Stomach (tissue), 8 donors: ENCODE measurements at regions not wholly inside any gene's neighbourhood (a gene's known extent, or its start where the extent isn't known, plus 50 kb on each side); places are given as distances from the start of the nearest gene placed in this dataset.

Experiments used
- DNase-seq, 2 donors: peaks; one replicate each; pipeline versions ENCODE4 v3.0.0 to v3.0.0-alpha.2; 2013 to 2019
- H3K27ac ChIP-seq, 5 donors: fragments of 200-600 bp in 4 of 5; sonication (generic) in 4 of 5; one replicate each; pipeline ENCODE4 v1.5.1; 2013 to 2019; ENCODE audit warnings: mild to moderate bottlenecking in 1 of 5, moderate library complexity in 1 of 5
- H3K27me3 ChIP-seq, 3 donors: fragments of 200-600 bp; sonication (generic); one replicate each; pipeline ENCODE4 v1.5.1; 2017 to 2019; ENCODE audit warnings: mixed run types in 1 of 3
- H3K36me3 ChIP-seq, 4 donors: fragments of 200-600 bp; sonication (generic); 1 replicate in 3 of 4; 2 replicates in 1 of 4; pipeline ENCODE4 v1.5.1; 2016 to 2019
- H3K4me1 ChIP-seq, 4 donors: fragments of 200-600 bp; sonication (generic); one replicate each; pipeline ENCODE4 v1.5.1; 2016 to 2019
- H3K4me3 ChIP-seq, 4 donors: fragments of 200-600 bp; sonication (generic) in 3 of 4; one replicate each; pipeline ENCODE4 v1.5.1; 2016 to 2019; ENCODE audit warnings: mild to moderate bottlenecking in 1 of 4
- H3K9me3 ChIP-seq, 4 donors: fragments of 200-600 bp; sonication (generic); one replicate each; pipeline ENCODE4 v1.5.1; 2016 to 2019
- EP300 ChIP-seq: sonication (generic); formaldehyde crosslinking; IDR thresholded peaks from one replicate; pipeline ENCODE4 v1.6.1; 2017; ENCODE audit warnings: antibody characterized with exemption
- POLR2A ChIP-seq, 4 donors: fragments of 450-650 bp; IDR thresholded peaks; one replicate each; pipeline ENCODE4 v1.6.1; 2016; ENCODE audit warnings: antibody characterized with exemption in 4 of 4, control low read depth in 2 of 4, mild to moderate bottlenecking in 1 of 4, moderate library complexity in 1 of 4
- POLR2AphosphoS5 ChIP-seq, 3 donors: sonication (generic); formaldehyde crosslinking; IDR thresholded peaks; one replicate each; pipeline ENCODE4 v1.6.1; 2016; ENCODE audit warnings: antibody characterized with exemption in 3 of 3
- WGBS, 5 donors: extraction: QIAGEN DNeasy Blood & Tissue Kit in 3 of 5; methylation state at CpG; one replicate each; pipeline versions ENCODE4 v1.1.5 to v1.1.7; 2013 to 2018; 5-methylcytosine and 5-hydroxymethylcytosine counted together
- intact Hi-C: fragments of 100-400 bp; cut with DNase I; formaldehyde crosslinking; loops from one replicate; pipeline ENCODE4 v1.15.1; 2023; ENCODE audit warnings: low total_unique reads
- TF ChIP-seq, protein P1 (sequence below), 7 experiments: fragments of 450-650 bp in 4 of 7; fragments of 200-600 bp in 3 of 7; sonication (generic) in 3 of 7; IDR thresholded peaks; one replicate each; pipeline ENCODE4 v1.5.1; 2016 to 2019; ENCODE audit warnings: antibody characterized with exemption in 7 of 7, control low read depth in 2 of 7, mild to moderate bottlenecking in 1 of 7
- donor health status: healthy with polysubstance abuse.
- donor health status: Bipolar disorder and iron deficiency.
- donor health status: healthy.

DNA sequence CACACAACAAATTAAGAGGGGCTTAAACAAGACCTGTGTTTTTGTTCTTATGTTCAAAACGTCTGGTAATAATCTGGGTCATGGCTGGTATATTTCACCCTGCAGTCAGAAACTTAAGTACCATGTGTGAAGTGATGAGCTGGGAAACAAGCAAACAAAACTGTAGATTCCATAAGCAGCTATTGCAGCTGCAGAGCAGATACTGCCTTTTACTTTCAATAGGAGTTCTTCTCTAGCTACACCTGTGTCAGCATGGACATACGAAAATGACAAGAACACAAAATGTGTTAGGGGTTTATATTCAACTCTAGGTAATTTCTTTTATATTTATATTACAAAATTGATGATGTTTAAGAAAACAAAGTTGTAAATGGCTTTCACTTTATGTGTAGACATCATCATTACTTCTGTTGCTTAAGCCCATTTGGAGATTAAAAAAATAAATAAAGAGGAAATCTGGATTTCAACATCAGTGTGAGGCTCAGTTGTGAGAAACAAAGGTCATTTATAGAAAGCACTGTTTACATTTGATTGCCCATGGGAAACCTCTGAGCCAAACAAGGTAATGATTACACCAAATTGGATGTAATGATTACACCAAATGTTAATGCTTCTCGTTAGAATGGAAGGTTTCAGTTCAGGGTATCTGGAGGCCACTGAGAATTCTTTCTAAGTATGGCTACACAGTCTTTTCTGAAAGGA is 451.0 kb upstream of the SLC10A2 start:
- H3K36me3 ChIP-seq = no peaks in the 10 kb centered on the region
- DNase-seq = peak in 1 of 2 donors; percentile 39
- no peak overlapping the region for H3K27ac ChIP-seq
- no peaks in the 10 kb centered on the region for H3K9me3 ChIP-seq
- intact Hi-C loops = no loop called here
- H3K4me3 ChIP-seq = no peak overlapping the region
- no peak for TF ChIP-seq POLR2A (IDR thresholded peaks at IDR 0.05)
- TF ChIP-seq, protein P1, sequence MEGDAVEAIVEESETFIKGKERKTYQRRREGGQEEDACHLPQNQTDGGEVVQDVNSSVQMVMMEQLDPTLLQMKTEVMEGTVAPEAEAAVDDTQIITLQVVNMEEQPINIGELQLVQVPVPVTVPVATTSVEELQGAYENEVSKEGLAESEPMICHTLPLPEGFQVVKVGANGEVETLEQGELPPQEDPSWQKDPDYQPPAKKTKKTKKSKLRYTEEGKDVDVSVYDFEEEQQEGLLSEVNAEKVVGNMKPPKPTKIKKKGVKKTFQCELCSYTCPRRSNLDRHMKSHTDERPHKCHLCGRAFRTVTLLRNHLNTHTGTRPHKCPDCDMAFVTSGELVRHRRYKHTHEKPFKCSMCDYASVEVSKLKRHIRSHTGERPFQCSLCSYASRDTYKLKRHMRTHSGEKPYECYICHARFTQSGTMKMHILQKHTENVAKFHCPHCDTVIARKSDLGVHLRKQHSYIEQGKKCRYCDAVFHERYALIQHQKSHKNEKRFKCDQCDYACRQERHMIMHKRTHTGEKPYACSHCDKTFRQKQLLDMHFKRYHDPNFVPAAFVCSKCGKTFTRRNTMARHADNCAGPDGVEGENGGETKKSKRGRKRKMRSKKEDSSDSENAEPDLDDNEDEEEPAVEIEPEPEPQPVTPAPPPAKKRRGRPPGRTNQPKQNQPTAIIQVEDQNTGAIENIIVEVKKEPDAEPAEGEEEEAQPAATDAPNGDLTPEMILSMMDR (IDR thresholded peaks at IDR 0.05) = no peak
- TF ChIP-seq EP300 = no peak
- TF ChIP-seq POLR2AphosphoS5 (IDR thresholded peaks at IDR 0.05) = no peak
- H3K27me3 ChIP-seq = no peaks in the 10 kb centered on the region
- 31 to 46% (median 35%) methylated on average over 3 of the region's 3 CpGs for WGBS, 5 donors
- no peaks in the 10 kb centered on the region for H3K4me1 ChIP-seq

DNA sequence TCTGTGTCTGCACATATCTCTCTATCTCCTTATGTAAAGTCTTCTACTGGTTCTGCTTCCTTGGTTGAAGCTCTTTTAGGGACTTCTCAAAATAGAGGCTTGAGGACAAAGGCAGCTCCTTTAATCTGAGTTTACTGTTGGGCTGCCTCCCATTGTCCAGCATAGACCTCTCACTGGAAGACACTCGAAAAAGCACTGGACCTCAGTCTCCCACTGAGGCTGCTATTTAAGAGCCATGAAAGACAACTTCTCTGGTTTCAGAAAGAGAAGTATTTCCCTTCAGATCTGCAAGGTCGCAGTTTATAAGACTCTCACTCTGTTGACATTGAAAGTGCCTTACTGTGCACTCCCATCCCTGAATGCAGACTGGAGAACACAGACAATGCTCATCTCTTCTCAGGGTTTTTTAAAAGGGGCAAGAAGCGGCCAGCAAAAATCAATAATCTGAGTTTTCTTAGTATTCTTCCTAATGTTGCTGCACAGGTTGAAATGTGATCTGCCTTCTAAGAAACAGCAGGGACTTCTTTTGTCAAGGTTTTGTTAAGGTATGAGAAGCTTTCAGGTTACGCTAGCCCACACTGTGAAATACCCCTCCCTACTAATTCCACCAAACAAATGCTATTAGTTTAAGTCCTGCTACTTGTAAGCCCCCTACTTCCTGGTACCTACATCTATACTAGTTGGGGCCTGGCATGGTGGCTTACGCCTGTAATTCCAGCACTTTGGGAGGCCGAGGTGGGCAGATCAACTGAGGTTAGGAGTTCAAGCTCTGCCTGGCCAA is 450.0 kb upstream of the SLC10A2 start:
- WGBS, 5 donors = 56 to 74% (median 65%) methylated on average over 6 of the region's 6 CpGs
- Histone ChIP-seq H3K36me3 (no peaks in the 10 kb centered on the region), H3K27me3 (no peaks in the 10 kb centered on the region), H3K4me3 (no peak overlapping the region), H3K27ac (no peak overlapping the region), H3K4me1 (no peaks in the 10 kb centered on the region), H3K9me3 (no peaks in the 10 kb centered on the region)
- intact Hi-C loops = no loop called here
- TF ChIP-seq POLR2AphosphoS5 (IDR thresholded peaks at IDR 0.05) = no peak
- DNase-seq = no peak

DNA sequence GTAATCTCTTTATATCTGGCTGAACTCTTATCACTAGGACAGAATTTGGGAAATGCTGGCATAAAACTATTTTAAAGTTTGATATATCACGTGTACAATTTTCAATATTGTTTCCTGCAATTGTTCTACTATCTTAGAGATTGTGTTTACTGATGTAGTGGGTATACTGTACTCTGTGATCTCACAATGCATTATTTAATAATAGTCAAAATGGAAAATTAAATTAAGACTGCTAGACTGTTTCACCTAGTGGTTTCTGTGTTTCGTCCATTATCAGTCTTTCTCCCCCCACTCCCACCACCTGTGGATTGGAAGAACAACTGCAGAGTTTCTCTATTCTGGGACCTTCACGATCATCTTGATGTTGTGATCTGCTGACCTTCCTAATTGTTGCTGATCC is 449.2 kb upstream of the SLC10A2 start:
- H3K27ac ChIP-seq = no peak overlapping the region
- H3K4me1 ChIP-seq = no peaks in the 10 kb centered on the region
- no peak for DNase-seq
- intact Hi-C loops = no loop called here
- 57 to 67% (median 63%) methylated on average over 3 of the region's 3 CpGs for WGBS, 5 donors
- no peak overlapping the region for H3K4me3 ChIP-seq
- no peaks in the 10 kb centered on the region for H3K9me3 ChIP-seq
- H3K36me3 ChIP-seq = no peaks in the 10 kb centered on the region
- no peaks in the 10 kb centered on the region for H3K27me3 ChIP-seq
- TF ChIP-seq EP300 (no peak), POLR2A (IDR thresholded peaks at IDR 0.05) (no peak), POLR2AphosphoS5 (IDR thresholded peaks at IDR 0.05) (no peak)
- TF ChIP-seq, protein P1 (IDR thresholded peaks at IDR 0.05) = no peak

DNA sequence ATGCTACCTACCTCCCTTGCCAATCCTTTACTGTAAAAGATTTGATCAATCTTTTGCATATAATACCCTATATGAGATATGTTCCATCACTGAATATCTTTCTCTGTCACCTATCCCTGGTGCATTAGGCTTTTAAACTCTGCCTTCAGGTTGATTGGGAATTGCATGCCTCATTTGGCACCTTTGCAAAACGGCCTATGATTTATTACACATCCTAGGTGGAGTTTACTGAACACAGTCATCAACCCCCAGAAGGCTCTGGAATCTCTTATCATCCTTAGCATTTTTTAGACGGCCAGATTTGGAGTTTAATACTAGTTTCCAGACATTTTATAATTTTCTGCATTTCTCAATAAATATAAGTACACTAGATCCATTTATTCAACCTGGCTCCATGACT is 448.4 kb upstream of the SLC10A2 start:
- 18 to 40% (median 27%) methylated on average over 2 of the region's 2 CpGs for WGBS, 5 donors
- Histone ChIP-seq H3K27ac (no peak overlapping the region), H3K36me3 (no peaks in the 10 kb centered on the region), H3K4me1 (no peaks in the 10 kb centered on the region), H3K27me3 (no peaks in the 10 kb centered on the region), H3K9me3 (no peaks in the 10 kb centered on the region), H3K4me3 (no peak overlapping the region)
- intact Hi-C loops = no loop called here
- TF ChIP-seq, protein P1 (IDR thresholded peaks at IDR 0.05) = no peak
- no peak for TF ChIP-seq POLR2AphosphoS5 (IDR thresholded peaks at IDR 0.05)
- no peak for TF ChIP-seq POLR2A (IDR thresholded peaks at IDR 0.05)
- no peak for TF ChIP-seq EP300
- peak in 1 of 2 donors; percentile 5 for DNase-seq

DNA sequence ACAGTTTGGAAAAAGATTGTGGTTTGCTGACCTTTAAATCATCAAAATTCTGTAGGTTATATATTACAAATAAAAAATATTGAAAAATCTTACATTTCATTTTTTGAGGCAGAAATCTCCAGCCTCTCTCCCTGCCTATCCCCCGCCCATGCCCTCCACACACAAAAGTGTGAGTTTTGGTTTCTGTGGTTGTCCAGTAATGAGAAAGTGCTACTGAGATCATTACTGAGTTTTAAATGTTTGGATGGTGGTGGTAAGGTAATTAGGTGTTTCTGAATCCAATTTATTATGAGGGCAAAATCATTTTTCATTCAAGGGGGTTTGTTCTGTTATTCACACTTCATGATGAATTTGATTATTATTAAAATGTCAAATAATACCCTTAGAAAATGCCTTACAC is 448.0 kb upstream of the SLC10A2 start:
- H3K4me3 ChIP-seq = no peak overlapping the region
- intact Hi-C loops = no loop called here

More for the DNA sequence above, 448.0 kb upstream of the SLC10A2 start:
- DNase-seq = no peak
- H3K9me3 ChIP-seq = no peaks in the 10 kb centered on the region
- no peaks in the 10 kb centered on the region for H3K27me3 ChIP-seq
- H3K4me1 ChIP-seq = no peaks in the 10 kb centered on the region
- 80 to 91% (median 86%) methylated on average over 1 of the region's 1 CpG for WGBS, 5 donors
- no peak overlapping the region for H3K27ac ChIP-seq
- H3K36me3 ChIP-seq = no peaks in the 10 kb centered on the region
- TF ChIP-seq, protein P1 (IDR thresholded peaks at IDR 0.05) = no peak
- no peak for TF ChIP-seq POLR2A (IDR thresholded peaks at IDR 0.05)
- no peak for TF ChIP-seq EP300
- TF ChIP-seq POLR2AphosphoS5 (IDR thresholded peaks at IDR 0.05) = no peak
